GM23338 (cell line): ENCODE measurements at regions not wholly inside any gene's neighbourhood (a gene's known extent, or its start where the extent isn't known, plus 50 kb on each side); places are given as distances from the start of the nearest gene placed in this dataset.

Experiments used
- ATAC-seq: fragments of 200-7000 bp; cut with Tn5 transposase; 3 replicates; pipeline ENCODE4 v1.9.1; 2020
- DNase-seq: peaks from one replicate; pipeline ENCODE4 v3.0.0-alpha.2; 2015; ENCODE audit warnings: low spot score
- H2AFZ ChIP-seq: fragments of 200-600 bp; sonication (generic); 2 replicates; pipeline ENCODE4 v1.8.0; 2016; ENCODE audit warnings: antibody characterized with exemption, mild to moderate bottlenecking, moderate library complexity
- H3F3A ChIP-seq: fragments of 200-600 bp; sonication (generic); replicated peaks from 2 replicates; pipeline ENCODE4 v1.8.0; 2017; ENCODE audit warnings: antibody characterized with exemption, mixed run types, low read depth
- H3K27ac ChIP-seq: fragments of 200-600 bp; sonication (generic); 2 replicates; pipeline ENCODE4 v1.6.1; 2016; ENCODE audit warnings: low read depth
- H3K27me3 ChIP-seq: fragments of 200-600 bp; sonication (generic); 2 replicates; pipeline ENCODE4 v1.8.0; 2016; ENCODE audit warnings: mild to moderate bottlenecking, mixed run types, moderate library complexity; ENCODE audit not compliant: insufficient read depth
- H3K36me3 ChIP-seq: fragments of 200-600 bp; sonication (generic); 2 replicates; pipeline ENCODE4 v1.8.0; 2016; ENCODE audit warnings: mild to moderate bottlenecking; ENCODE audit not compliant: insufficient read depth
- H3K4me1 ChIP-seq: fragments of 200-600 bp; sonication (generic); 2 replicates; pipeline ENCODE4 v1.8.0; 2016; ENCODE audit warnings: mild to moderate bottlenecking, moderate library complexity; ENCODE audit not compliant: insufficient read depth
- H3K4me2 ChIP-seq: fragments of 200-600 bp; sonication (generic); 2 replicates; pipeline ENCODE4 v1.7.1; 2017; ENCODE audit warnings: mixed run types
- H3K4me3 ChIP-seq: fragments of 200-600 bp; sonication (generic); 2 replicates; pipeline ENCODE4 v1.6.1; 2016; ENCODE audit warnings: mixed run types
- H3K79me2 ChIP-seq: fragments of 200-600 bp; sonication (generic); replicated peaks from 2 replicates; pipeline ENCODE4 v1.8.0; 2017; ENCODE audit warnings: mild to moderate bottlenecking; ENCODE audit not compliant: insufficient read depth
- H3K9me2 ChIP-seq: fragments of 200-600 bp; sonication (generic); 2 replicates; pipeline ENCODE4 v1.8.0; 2017; ENCODE audit not compliant: insufficient read depth
- H4K20me1 ChIP-seq: fragments of 200-600 bp; sonication (generic); replicated peaks from 2 replicates; pipeline ENCODE4 v1.8.0; 2017; ENCODE audit warnings: mild to moderate bottlenecking; ENCODE audit not compliant: insufficient read depth
- H3K27ac Mint-ChIP-seq: 2 replicates; pipeline ENCODE4 v1.8.0; 2020; ENCODE audit warnings: inconsistent platforms, mild to moderate bottlenecking, moderate library complexity, mixed read lengths
- H3K27me3 Mint-ChIP-seq: 3 replicates; pipeline ENCODE4 v1.8.0; 2022; ENCODE audit warnings: low read depth, mild to moderate bottlenecking, moderate library complexity, mixed read lengths, inconsistent platforms; ENCODE audit not compliant: insufficient read depth, poor library complexity
- H3K36me3 Mint-ChIP-seq: 3 replicates; pipeline ENCODE4 v1.8.0; 2021; ENCODE audit warnings: low read depth, mild to moderate bottlenecking, inconsistent platforms, moderate library complexity, mixed read lengths
- H3K4me1 Mint-ChIP-seq: 3 replicates; pipeline ENCODE4 v1.8.0; 2020; ENCODE audit warnings: mild to moderate bottlenecking, inconsistent platforms, mixed read lengths
- H3K4me3 Mint-ChIP-seq: 3 replicates; pipeline ENCODE4 v1.8.0; 2021; ENCODE audit warnings: moderate library complexity, mild to moderate bottlenecking, inconsistent platforms, mixed read lengths
- H3K9me3 Mint-ChIP-seq: 3 replicates; pipeline ENCODE4 v1.8.0; 2020; ENCODE audit warnings: moderate library complexity, mild to moderate bottlenecking, inconsistent platforms, mixed read lengths
- EZH2 ChIP-seq: fragments of 200-600 bp; sonication (generic); IDR thresholded peaks from one replicate; pipeline ENCODE4 v1.8.0; 2017; ENCODE audit warnings: antibody characterized with exemption, mild to moderate bottlenecking, low read depth; ENCODE audit not compliant: unreplicated experiment
- NANOG ChIP-seq: IDR thresholded peaks from 2 replicates; pipeline ENCODE4 v1.6.1; 2016; ENCODE audit warnings: antibody characterized with exemption, borderline replicate concordance
- REST ChIP-seq: IDR thresholded peaks from one replicate; pipeline ENCODE4 v1.6.1; 2018; ENCODE audit warnings: antibody characterized with exemption; ENCODE audit not compliant: unreplicated experiment
- ZNF114 ChIP-seq: fragments of 250-450 bp; sonication (Bioruptor Pico); IDR thresholded peaks from 2 replicates; pipeline ENCODE4 v1.5.0; 2020; ENCODE audit warnings: mild to moderate bottlenecking, moderate library complexity
- ZNF462 ChIP-seq: fragments of 250-450 bp; sonication (Bioruptor Pico); IDR thresholded peaks from 2 replicates; pipeline ENCODE4 v1.5.0; 2020; ENCODE audit warnings: mild to moderate bottlenecking, moderate library complexity
- TF ChIP-seq, protein P1 (sequence below): IDR thresholded peaks from 2 replicates; pipeline ENCODE4 v1.6.1; 2016; ENCODE audit warnings: antibody characterized with exemption

DNA sequence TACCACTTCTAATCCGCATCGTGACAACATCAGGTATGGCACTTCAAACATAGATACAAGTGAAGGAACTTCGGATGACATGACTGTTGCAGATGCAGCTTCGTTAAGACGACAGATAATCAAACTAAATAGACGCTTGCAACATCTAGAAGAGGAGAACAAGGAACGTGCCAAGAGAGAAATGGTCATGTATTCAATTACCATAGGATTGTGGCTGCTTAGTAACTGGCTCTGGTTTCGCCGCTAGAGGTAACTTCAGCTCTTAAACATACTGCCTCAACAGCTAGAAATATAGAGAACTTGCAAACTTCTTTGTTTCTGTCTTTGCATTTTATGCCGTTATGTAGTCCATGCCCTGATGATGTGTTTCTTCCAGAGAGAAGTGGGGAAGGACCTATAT, 530.8 kb upstream of the DIPK2B start:
- Mint-ChIP-seq H3K4me1 (peaks cover 7% of the 10 kb centered on the region), H3K4me3 (no peak overlapping the region), H3K9me3 (no peaks in the 10 kb centered on the region), H3K36me3 (no peaks in the 10 kb centered on the region), H3K27me3 (no peaks in the 10 kb centered on the region), H3K27ac (no peak overlapping the region)
- Histone ChIP-seq H3K4me3 (no peak overlapping the region), H3F3A (no peaks in the 10 kb centered on the region), H3K79me2 (no peaks in the 10 kb centered on the region), H2AFZ (no peak overlapping the region), H3K4me2 (no peak overlapping the region), H4K20me1 (no peaks in the 10 kb centered on the region), H3K27ac (no peak overlapping the region), H3K27me3 (no peaks in the 10 kb centered on the region), H3K9me2 (no peaks in the 10 kb centered on the region), H3K36me3 (no peaks in the 10 kb centered on the region), H3K4me1 (0 out of 2 replicates have a peak, but pooled peaks cover 10% of the 10 kb centered on the region)
- DNase-seq (no peak), ATAC-seq (no peak)
- TF ChIP-seq ZNF462 (CRISPR knock-in tag) (no peak), EZH2 (no peak)

GRCh38 chrX:45727761-45728160, 527.1 kb upstream of the DIPK2B start:
- H4K20me1 ChIP-seq: no peaks in the 10 kb centered on the region
- no peaks in the 10 kb centered on the region for H3K9me2 ChIP-seq
- no peak overlapping the region for H2AFZ ChIP-seq
- ATAC-seq: no peak
- 0 out of 2 replicates have a peak overlapping the region, but pooled peaks have one; percentile 38 for H3K4me2 ChIP-seq
- no peak overlapping the region for H3K4me3 ChIP-seq
- H3K27me3 Mint-ChIP-seq: no peaks in the 10 kb centered on the region
- no peak for DNase-seq
- H3K36me3 ChIP-seq: no peaks in the 10 kb centered on the region
- H3K27ac Mint-ChIP-seq: no peak overlapping the region
- H3K9me3 Mint-ChIP-seq: no peaks in the 10 kb centered on the region
- H3K79me2 ChIP-seq: no peaks in the 10 kb centered on the region
- no peak overlapping the region for H3K4me3 Mint-ChIP-seq
- H3K27me3 ChIP-seq: no peaks in the 10 kb centered on the region
- H3K36me3 Mint-ChIP-seq: no peaks in the 10 kb centered on the region
- H3K4me1 ChIP-seq: 0 out of 2 replicates have a peak, but pooled peaks cover 10% of the 10 kb centered on the region
- H3K27ac ChIP-seq: no peak overlapping the region
- H3F3A ChIP-seq: no peaks in the 10 kb centered on the region
- H3K4me1 Mint-ChIP-seq: peaks cover 7% of the 10 kb centered on the region
- TF ChIP-seq ZNF114 (CRISPR knock-in tag): no peak
- TF ChIP-seq REST: no peak
- no peak for TF ChIP-seq EZH2
- TF ChIP-seq NANOG: no peak
- TF ChIP-seq, protein P1, sequence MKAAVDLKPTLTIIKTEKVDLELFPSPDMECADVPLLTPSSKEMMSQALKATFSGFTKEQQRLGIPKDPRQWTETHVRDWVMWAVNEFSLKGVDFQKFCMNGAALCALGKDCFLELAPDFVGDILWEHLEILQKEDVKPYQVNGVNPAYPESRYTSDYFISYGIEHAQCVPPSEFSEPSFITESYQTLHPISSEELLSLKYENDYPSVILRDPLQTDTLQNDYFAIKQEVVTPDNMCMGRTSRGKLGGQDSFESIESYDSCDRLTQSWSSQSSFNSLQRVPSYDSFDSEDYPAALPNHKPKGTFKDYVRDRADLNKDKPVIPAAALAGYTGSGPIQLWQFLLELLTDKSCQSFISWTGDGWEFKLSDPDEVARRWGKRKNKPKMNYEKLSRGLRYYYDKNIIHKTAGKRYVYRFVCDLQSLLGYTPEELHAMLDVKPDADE: no peak
